SK-N-SH treated with all-trans-retinoic acid at 6 μM for 48 hours (cell line): ENCODE measurements at regions not wholly inside any gene's neighbourhood (a gene's known extent, or its start where the extent isn't known, plus 50 kb on each side); places are given as distances from the start of the nearest gene placed in this dataset.

Experiments used
- ATAC-seq: fragments of 200-7000 bp; cut with Tn5 transposase; 3 replicates; pipeline ENCODE4 v1.9.1; 2020; ENCODE audit warnings: mild to moderate bottlenecking, moderate library complexity
- ARNTL ChIP-seq: fragments of 450-650 bp; formaldehyde crosslinking; IDR thresholded peaks from 2 replicates; pipeline ENCODE4 v1.5.0; 2020; ENCODE audit warnings: low read depth, mild to moderate bottlenecking, moderate library complexity, borderline replicate concordance
- CSDC2 ChIP-seq: fragments of 250-450 bp; sonication (Bioruptor Pico); IDR thresholded peaks from 2 replicates; pipeline ENCODE4 v1.5.0; 2020; ENCODE audit warnings: mild to moderate bottlenecking, moderate library complexity
- ESRRG ChIP-seq: fragments of 250-450 bp; sonication (Bioruptor Pico); IDR thresholded peaks from 2 replicates; pipeline ENCODE4 v1.6.1; 2021; ENCODE audit warnings: mild to moderate bottlenecking
- GLIS3 ChIP-seq: fragments of 250-450 bp; sonication (Bioruptor Pico); IDR thresholded peaks from 2 replicates; pipeline ENCODE4 v1.5.0; 2020; ENCODE audit warnings: mild to moderate bottlenecking, moderate library complexity
- ISL1 ChIP-seq: fragments of 250-450 bp; sonication (Bioruptor Pico); IDR thresholded peaks from 2 replicates; pipeline ENCODE4 v2.1.2; 2022; ENCODE audit warnings: mild to moderate bottlenecking, moderate library complexity
- OSR1 ChIP-seq: fragments of 250-450 bp; sonication (Bioruptor Pico); IDR thresholded peaks from 2 replicates; pipeline ENCODE4 v1.8.0; 2022; ENCODE audit warnings: moderate library complexity, mild to moderate bottlenecking, inconsistent platforms
- PPARA ChIP-seq: fragments of 250-450 bp; sonication (Bioruptor Pico); IDR thresholded peaks from 2 replicates; pipeline ENCODE4 v1.5.0; 2020; ENCODE audit warnings: mild to moderate bottlenecking, borderline replicate concordance
- RARB ChIP-seq: fragments of 250-450 bp; sonication (Bioruptor Pico); IDR thresholded peaks from 2 replicates; pipeline ENCODE4 v1.8.0; 2021; ENCODE audit warnings: mild to moderate bottlenecking, moderate library complexity
- SNAI2 ChIP-seq: fragments of 250-450 bp; sonication (Bioruptor Pico); IDR thresholded peaks from 2 replicates; pipeline ENCODE4 v1.5.0; 2020; ENCODE audit warnings: mild to moderate bottlenecking, moderate library complexity
- TCF4 ChIP-seq: fragments of 250-450 bp; sonication (Bioruptor Pico); IDR thresholded peaks from 2 replicates; pipeline ENCODE4 v1.8.0; 2021; ENCODE audit warnings: mild to moderate bottlenecking, moderate library complexity, borderline replicate concordance
- TOX ChIP-seq: fragments of 250-450 bp; sonication (Bioruptor Pico); IDR thresholded peaks from 2 replicates; pipeline ENCODE4 v1.8.0; 2021; ENCODE audit warnings: mild to moderate bottlenecking, moderate library complexity, borderline replicate concordance
- ZFP3 ChIP-seq: fragments of 250-450 bp; sonication (Bioruptor Pico); IDR thresholded peaks from 2 replicates; pipeline ENCODE4 v1.5.0; 2020; ENCODE audit warnings: mild to moderate bottlenecking, moderate library complexity
- ZNF565 ChIP-seq: fragments of 450-650 bp; formaldehyde crosslinking; conservative IDR thresholded peaks from 2 replicates; pipeline ENCODE4 v1.5.0; 2020; ENCODE audit warnings: low read depth, mild to moderate bottlenecking, moderate library complexity
- ZNF8 ChIP-seq: fragments of 450-650 bp; formaldehyde crosslinking; IDR thresholded peaks from 2 replicates; pipeline ENCODE4 v1.5.0; 2020; ENCODE audit warnings: mild to moderate bottlenecking, moderate library complexity
- TF ChIP-seq, protein P1 (sequence below): fragments of 250-450 bp; sonication (Bioruptor Pico); IDR thresholded peaks from 2 replicates; pipeline ENCODE4 v1.8.0; 2021; ENCODE audit warnings: low read depth, mild to moderate bottlenecking, moderate library complexity, borderline replicate concordance
- TF ChIP-seq, protein P2 (sequence below): fragments of 250-450 bp; sonication (Bioruptor Pico); IDR thresholded peaks from 2 replicates; pipeline ENCODE4 v1.8.0; 2020; ENCODE audit warnings: mild to moderate bottlenecking, moderate library complexity, borderline replicate concordance
- TF ChIP-seq, protein P3 (sequence below): fragments of 250-450 bp; sonication (Bioruptor Pico); IDR thresholded peaks from 2 replicates; pipeline ENCODE4 v1.5.1; 2021; ENCODE audit warnings: mild to moderate bottlenecking, moderate library complexity
- TF ChIP-seq, protein P4 (sequence below): fragments of 250-450 bp; sonication (Bioruptor Pico); IDR thresholded peaks from 2 replicates; pipeline ENCODE4 v1.5.1; 2020; ENCODE audit warnings: low read depth, mild to moderate bottlenecking, moderate library complexity
- TF ChIP-seq, protein P5 (sequence below): fragments of 250-450 bp; sonication (Bioruptor Pico); IDR thresholded peaks from 2 replicates; pipeline ENCODE4 v1.5.0; 2020; ENCODE audit warnings: mild to moderate bottlenecking, moderate library complexity

DNA sequence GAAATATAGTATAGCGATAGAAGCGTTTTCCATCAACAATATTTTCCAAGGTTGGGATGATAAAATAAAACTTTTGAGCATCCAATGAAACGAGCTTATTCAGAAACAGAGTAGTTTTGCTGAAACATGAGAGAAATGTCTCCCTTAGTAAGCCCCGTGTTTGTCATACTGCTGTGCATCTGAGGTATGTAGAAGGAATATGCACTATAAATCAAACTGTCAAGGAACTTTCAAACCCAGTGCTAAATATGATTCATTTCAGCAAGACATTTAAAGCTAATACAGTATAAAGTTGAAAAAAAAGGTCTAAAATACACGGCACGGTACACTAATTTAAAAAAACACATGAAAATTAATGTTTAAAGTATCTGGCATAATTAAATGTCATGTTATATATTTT lies 546.2 kb downstream of the SLITRK5 start (continued):
- TF ChIP-seq, protein P1, sequence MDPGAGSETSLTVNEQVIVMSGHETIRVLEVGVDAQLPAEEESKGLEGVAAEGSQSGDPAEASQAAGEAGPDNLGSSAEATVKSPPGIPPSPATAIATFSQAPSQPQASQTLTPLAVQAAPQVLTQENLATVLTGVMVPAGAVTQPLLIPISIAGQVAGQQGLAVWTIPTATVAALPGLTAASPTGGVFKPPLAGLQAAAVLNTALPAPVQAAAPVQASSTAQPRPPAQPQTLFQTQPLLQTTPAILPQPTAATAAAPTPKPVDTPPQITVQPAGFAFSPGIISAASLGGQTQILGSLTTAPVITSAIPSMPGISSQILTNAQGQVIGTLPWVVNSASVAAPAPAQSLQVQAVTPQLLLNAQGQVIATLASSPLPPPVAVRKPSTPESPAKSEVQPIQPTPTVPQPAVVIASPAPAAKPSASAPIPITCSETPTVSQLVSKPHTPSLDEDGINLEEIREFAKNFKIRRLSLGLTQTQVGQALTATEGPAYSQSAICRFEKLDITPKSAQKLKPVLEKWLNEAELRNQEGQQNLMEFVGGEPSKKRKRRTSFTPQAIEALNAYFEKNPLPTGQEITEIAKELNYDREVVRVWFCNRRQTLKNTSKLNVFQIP: no peak

DNA sequence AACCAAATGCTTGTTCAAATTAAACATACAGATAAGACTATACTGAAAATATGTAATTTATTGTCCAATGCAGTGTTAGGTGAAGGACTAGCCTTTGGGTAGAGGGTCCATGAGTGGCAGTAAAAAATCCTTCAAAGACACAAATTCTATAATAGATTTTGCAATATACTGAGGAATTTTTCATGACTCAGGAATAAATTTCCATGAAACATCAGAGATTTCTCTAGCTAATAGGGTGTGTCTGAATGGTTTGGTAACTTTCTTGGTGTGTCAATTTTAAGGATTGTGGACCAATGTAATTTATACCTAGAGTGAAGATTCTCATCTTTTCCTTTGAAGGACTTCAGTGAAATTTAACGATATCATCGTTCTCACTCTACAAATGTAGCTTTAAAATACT lies 546.7 kb downstream of the SLITRK5 start:
- TF ChIP-seq RARB (CRISPR knock-in tag) (no peak), ZNF565 (CRISPR knock-in tag) (no peak), TCF4 (CRISPR knock-in tag) (no peak), ARNTL (CRISPR knock-in tag) (no peak), ESRRG (CRISPR knock-in tag) (no peak), PPARA (CRISPR knock-in tag) (no peak), ZFP3 (CRISPR knock-in tag) (no peak)
- TF ChIP-seq, protein P2, sequence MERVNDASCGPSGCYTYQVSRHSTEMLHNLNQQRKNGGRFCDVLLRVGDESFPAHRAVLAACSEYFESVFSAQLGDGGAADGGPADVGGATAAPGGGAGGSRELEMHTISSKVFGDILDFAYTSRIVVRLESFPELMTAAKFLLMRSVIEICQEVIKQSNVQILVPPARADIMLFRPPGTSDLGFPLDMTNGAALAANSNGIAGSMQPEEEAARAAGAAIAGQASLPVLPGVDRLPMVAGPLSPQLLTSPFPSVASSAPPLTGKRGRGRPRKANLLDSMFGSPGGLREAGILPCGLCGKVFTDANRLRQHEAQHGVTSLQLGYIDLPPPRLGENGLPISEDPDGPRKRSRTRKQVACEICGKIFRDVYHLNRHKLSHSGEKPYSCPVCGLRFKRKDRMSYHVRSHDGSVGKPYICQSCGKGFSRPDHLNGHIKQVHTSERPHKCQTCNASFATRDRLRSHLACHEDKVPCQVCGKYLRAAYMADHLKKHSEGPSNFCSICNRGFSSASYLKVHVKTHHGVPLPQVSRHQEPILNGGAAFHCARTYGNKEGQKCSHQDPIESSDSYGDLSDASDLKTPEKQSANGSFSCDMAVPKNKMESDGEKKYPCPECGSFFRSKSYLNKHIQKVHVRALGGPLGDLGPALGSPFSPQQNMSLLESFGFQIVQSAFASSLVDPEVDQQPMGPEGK (CRISPR knock-in tag): no peak
- TF ChIP-seq, protein P3, sequence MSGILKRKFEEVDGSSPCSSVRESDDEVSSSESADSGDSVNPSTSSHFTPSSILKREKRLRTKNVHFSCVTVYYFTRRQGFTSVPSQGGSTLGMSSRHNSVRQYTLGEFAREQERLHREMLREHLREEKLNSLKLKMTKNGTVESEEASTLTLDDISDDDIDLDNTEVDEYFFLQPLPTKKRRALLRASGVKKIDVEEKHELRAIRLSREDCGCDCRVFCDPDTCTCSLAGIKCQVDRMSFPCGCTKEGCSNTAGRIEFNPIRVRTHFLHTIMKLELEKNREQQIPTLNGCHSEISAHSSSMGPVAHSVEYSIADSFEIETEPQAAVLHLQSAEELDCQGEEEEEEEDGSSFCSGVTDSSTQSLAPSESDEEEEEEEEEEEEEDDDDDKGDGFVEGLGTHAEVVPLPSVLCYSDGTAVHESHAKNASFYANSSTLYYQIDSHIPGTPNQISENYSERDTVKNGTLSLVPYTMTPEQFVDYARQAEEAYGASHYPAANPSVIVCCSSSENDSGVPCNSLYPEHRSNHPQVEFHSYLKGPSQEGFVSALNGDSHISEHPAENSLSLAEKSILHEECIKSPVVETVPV (CRISPR knock-in tag): no peak

DNA sequence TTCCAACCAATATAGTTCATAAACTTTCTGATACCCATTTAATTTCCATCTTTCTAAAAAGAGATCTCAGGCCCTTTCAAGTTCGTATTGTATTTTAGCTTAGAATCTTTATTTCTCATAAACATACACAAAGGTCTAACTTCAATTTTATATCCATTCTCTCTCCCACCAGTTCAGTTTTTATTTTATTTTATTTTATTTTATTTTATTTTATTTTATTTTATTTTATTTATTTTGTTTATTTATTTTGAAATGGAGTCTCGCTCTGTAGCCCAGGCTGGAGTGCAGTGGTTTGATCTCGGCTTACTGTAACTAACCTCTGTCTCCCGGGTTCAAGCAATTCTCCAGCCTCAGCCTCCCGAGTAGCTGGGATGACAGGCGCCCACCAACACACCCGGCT lies 552.8 kb downstream of the SLITRK5 start:
- ATAC-seq: no peak

More for the DNA sequence above, 546.7 kb downstream of the SLITRK5 start:
- ATAC-seq: no peak

More for the DNA sequence above, 552.8 kb downstream of the SLITRK5 start:
- TF ChIP-seq, protein P2 (CRISPR knock-in tag): no peak
- TF ChIP-seq OSR1 (CRISPR knock-in tag): no peak
- TF ChIP-seq CSDC2 (CRISPR knock-in tag): no peak
- TF ChIP-seq GLIS3 (CRISPR knock-in tag): no peak
- TF ChIP-seq, protein P1: no peak
- TF ChIP-seq PPARA (CRISPR knock-in tag): no peak
- TF ChIP-seq, protein P4, sequence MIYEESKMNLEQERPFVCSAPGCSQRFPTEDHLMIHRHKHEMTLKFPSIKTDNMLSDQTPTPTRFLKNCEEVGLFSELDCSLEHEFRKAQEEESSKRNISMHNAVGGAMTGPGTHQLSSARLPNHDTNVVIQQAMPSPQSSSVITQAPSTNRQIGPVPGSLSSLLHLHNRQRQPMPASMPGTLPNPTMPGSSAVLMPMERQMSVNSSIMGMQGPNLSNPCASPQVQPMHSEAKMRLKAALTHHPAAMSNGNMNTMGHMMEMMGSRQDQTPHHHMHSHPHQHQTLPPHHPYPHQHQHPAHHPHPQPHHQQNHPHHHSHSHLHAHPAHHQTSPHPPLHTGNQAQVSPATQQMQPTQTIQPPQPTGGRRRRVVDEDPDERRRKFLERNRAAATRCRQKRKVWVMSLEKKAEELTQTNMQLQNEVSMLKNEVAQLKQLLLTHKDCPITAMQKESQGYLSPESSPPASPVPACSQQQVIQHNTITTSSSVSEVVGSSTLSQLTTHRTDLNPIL (CRISPR knock-in tag): no peak
- TF ChIP-seq, protein P3 (CRISPR knock-in tag): no peak
- no peak for TF ChIP-seq TCF4 (CRISPR knock-in tag)
- no peak for TF ChIP-seq ARNTL (CRISPR knock-in tag)
- TF ChIP-seq ZNF8: no peak
- no peak for TF ChIP-seq SNAI2 (CRISPR knock-in tag)
- TF ChIP-seq ISL1 (CRISPR knock-in tag): no peak
- no peak for TF ChIP-seq TOX (CRISPR knock-in tag)
- TF ChIP-seq, protein P5, sequence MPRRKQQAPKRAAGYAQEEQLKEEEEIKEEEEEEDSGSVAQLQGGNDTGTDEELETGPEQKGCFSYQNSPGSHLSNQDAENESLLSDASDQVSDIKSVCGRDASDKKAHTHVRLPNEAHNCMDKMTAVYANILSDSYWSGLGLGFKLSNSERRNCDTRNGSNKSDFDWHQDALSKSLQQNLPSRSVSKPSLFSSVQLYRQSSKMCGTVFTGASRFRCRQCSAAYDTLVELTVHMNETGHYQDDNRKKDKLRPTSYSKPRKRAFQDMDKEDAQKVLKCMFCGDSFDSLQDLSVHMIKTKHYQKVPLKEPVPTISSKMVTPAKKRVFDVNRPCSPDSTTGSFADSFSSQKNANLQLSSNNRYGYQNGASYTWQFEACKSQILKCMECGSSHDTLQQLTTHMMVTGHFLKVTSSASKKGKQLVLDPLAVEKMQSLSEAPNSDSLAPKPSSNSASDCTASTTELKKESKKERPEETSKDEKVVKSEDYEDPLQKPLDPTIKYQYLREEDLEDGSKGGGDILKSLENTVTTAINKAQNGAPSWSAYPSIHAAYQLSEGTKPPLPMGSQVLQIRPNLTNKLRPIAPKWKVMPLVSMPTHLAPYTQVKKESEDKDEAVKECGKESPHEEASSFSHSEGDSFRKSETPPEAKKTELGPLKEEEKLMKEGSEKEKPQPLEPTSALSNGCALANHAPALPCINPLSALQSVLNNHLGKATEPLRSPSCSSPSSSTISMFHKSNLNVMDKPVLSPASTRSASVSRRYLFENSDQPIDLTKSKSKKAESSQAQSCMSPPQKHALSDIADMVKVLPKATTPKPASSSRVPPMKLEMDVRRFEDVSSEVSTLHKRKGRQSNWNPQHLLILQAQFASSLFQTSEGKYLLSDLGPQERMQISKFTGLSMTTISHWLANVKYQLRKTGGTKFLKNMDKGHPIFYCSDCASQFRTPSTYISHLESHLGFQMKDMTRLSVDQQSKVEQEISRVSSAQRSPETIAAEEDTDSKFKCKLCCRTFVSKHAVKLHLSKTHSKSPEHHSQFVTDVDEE (CRISPR knock-in tag): no peak
- TF ChIP-seq, all 23 proteins: peak for 0
